HG03097 (cell line): ENCODE measurements at regions not wholly inside any gene's neighbourhood (a gene's known extent, or its start where the extent isn't known, plus 50 kb on each side); places are given as distances from the start of the nearest gene placed in this dataset.

Experiments used
- ATAC-seq: cut with Tn5 transposase; IDR thresholded peaks from one replicate; pipeline ENCODE4 v1.9.1; 2021; ENCODE audit not compliant: unreplicated experiment, low FRiP score

GRCh38 chrX:5142644-5143043, 1086.0 kb downstream of the NLGN4X start:
- ATAC-seq, result no peak

- ATAC-seq, result no peak
These were observed 1106.4 kb downstream of the NLGN4X start for GRCh38 chrX:5122181-5122678.

- no peak for ATAC-seq
These were observed 1110.9 kb downstream of the NLGN4X start for GRCh38 chrX:5117816-5118215.

- ATAC-seq, result no peak
These were observed 1115.5 kb downstream of the NLGN4X start for GRCh38 chrX:5113128-5113527.

- ATAC-seq, result no peak
These were observed 1128.7 kb downstream of the NLGN4X start for GRCh38 chrX:5100004-5100403.

GRCh38 chrX:5086388-5086787, 1142.3 kb downstream of the NLGN4X start:
- no peak for ATAC-seq

- ATAC-seq, result no peak
These were observed 1144.4 kb downstream of the NLGN4X start for GRCh38 chrX:5084279-5084678.

- ATAC-seq, result no peak
These were observed 1146.0 kb downstream of the NLGN4X start for GRCh38 chrX:5082705-5083104.

GRCh38 chrX:5080791-5081190, 1147.9 kb downstream of the NLGN4X start:
- ATAC-seq, result no peak

- no peak for ATAC-seq
These were observed 1160.1 kb downstream of the NLGN4X start for GRCh38 chrX:5068550-5068949.

- no peak for ATAC-seq
These were observed 1170.9 kb downstream of the NLGN4X start for GRCh38 chrX:5057786-5058185.

GRCh38 chrX:5054852-5055251, 1173.8 kb downstream of the NLGN4X start:
- ATAC-seq, result no peak

- ATAC-seq, result no peak
These were observed 1176.7 kb downstream of the NLGN4X start for GRCh38 chrX:5051831-5052491.

GRCh38 chrX:5042563-5042962, 1186.1 kb downstream of the NLGN4X start:
- no peak for ATAC-seq

GRCh38 chrX:5031792-5032191, 1196.9 kb downstream of the NLGN4X start:
- no peak for ATAC-seq

- ATAC-seq, result no peak
These were observed 1213.2 kb downstream of the NLGN4X start for GRCh38 chrX:5015451-5015850.

GRCh38 chrX:4994855-4995254, 1233.8 kb downstream of the NLGN4X start:
- no peak for ATAC-seq

- no peak for ATAC-seq
These were observed 1250.1 kb downstream of the NLGN4X start for GRCh38 chrX:4978613-4979012.

GRCh38 chrX:4971646-4972045, 1257.0 kb downstream of the NLGN4X start:
- ATAC-seq, result no peak

GRCh38 chrX:4964112-4964511, 1250.7 kb upstream of the PRKX start:
- no peak for ATAC-seq

- no peak for ATAC-seq
These were observed 1250.0 kb upstream of the PRKX start for GRCh38 chrX:4963432-4963831.

- ATAC-seq, result no peak
These were observed 1231.3 kb upstream of the PRKX start for GRCh38 chrX:4944767-4945166.

GRCh38 chrX:4936315-4936714, 1222.9 kb upstream of the PRKX start:
- ATAC-seq, result no peak
